ENCODE measurements at regions not wholly inside any gene's neighbourhood (a gene's known extent, or its start where the extent isn't known, plus 50 kb on each side); places are given as distances from the start of the nearest gene placed in this dataset.

- peak; percentile 59 for DNase-seq (ENCODE audit: extremely low read depth, low read depth)
- no peak for TF ChIP-seq CTCF (IDR thresholded peaks at IDR 0.05; ENCODE audit: low read depth, low read length)
Measured at GRCh38 chr9:88748566-88749261, 213.7 kb downstream of the NXNL2 start.

- DNase-seq (ENCODE audit: extremely low read depth, low read depth) = no peak
- no peak for TF ChIP-seq CTCF (IDR thresholded peaks at IDR 0.05; ENCODE audit: low read depth, low read length)
Measured at GRCh38 chr9:88749420-88749819, 214.4 kb downstream of the NXNL2 start.

- no peak for DNase-seq (ENCODE audit: extremely low read depth, low read depth)
- TF ChIP-seq CTCF (IDR thresholded peaks at IDR 0.05; ENCODE audit: low read depth, low read length) = no peak
Measured at GRCh38 chr9:88750832-88751360, 215.9 kb downstream of the NXNL2 start.

GRCh38 chr9:88751781-88752180, 216.8 kb downstream of the NXNL2 start:
- TF ChIP-seq CTCF (IDR thresholded peaks at IDR 0.05; ENCODE audit: low read depth, low read length) = no peak
- no peak for DNase-seq (ENCODE audit: extremely low read depth, low read depth)

- TF ChIP-seq CTCF (IDR thresholded peaks at IDR 0.05; ENCODE audit: low read depth, low read length) = no peak
- DNase-seq (ENCODE audit: extremely low read depth, low read depth) = no peak
Measured at GRCh38 chr9:88753691-88754367, 218.9 kb downstream of the NXNL2 start.

- no peak for DNase-seq (ENCODE audit: extremely low read depth, low read depth)
- no peak for TF ChIP-seq CTCF (IDR thresholded peaks at IDR 0.05; ENCODE audit: low read depth, low read length)
Measured at GRCh38 chr9:88754452-88754851, 219.5 kb downstream of the NXNL2 start.

GRCh38 chr9:88754886-88755285, 219.9 kb downstream of the NXNL2 start:
- TF ChIP-seq CTCF (IDR thresholded peaks at IDR 0.05; ENCODE audit: low read depth, low read length) = no peak
- no peak for DNase-seq (ENCODE audit: extremely low read depth, low read depth)
